WTC11 (cell line): ENCODE measurements at regions not wholly inside any gene's neighbourhood (a gene's known extent, or its start where the extent isn't known, plus 50 kb on each side); places are given as distances from the start of the nearest gene placed in this dataset.

Experiments
- ATF3 ChIP-seq: sonication (generic); formaldehyde crosslinking; conservative IDR thresholded peaks from 2 replicates; pipeline ENCODE4 v1.8.1; 2022; ENCODE audit warnings: mild to moderate bottlenecking, missing genetic modification reagents
- ATF6 ChIP-seq: sonication (generic); formaldehyde crosslinking; IDR thresholded peaks from 2 replicates; pipeline ENCODE4 v1.8.1; 2023; ENCODE audit warnings: mild to moderate bottlenecking, missing genetic modification reagents
- CTCF ChIP-seq: fragments of 200-600 bp; IDR thresholded peaks from 2 replicates; pipeline ENCODE4 v1.8.0; 2022; ENCODE audit warnings: antibody characterized with exemption
- NR2C2 ChIP-seq: sonication (generic); formaldehyde crosslinking; IDR thresholded peaks from 2 replicates; pipeline ENCODE4 v1.8.0; 2022; ENCODE audit warnings: mild to moderate bottlenecking, missing genetic modification reagents
- NR3C1 ChIP-seq: sonication (generic); formaldehyde crosslinking; conservative IDR thresholded peaks from 2 replicates; pipeline ENCODE4 v1.8.1; 2023; ENCODE audit warnings: low read depth, mild to moderate bottlenecking, missing genetic modification reagents
- TEAD4 ChIP-seq: sonication (generic); formaldehyde crosslinking; IDR thresholded peaks from 2 replicates; pipeline ENCODE4 v1.8.0; 2022; ENCODE audit warnings: mild to moderate bottlenecking, missing genetic modification reagents

GRCh38 chr2:239721531-239721930 is 303.6 kb downstream of the NDUFA10 start:
- TF ChIP-seq NR3C1 (no peak), CTCF (no peak), ATF6 (no peak), NR2C2 (no peak), TEAD4 (CRISPR knock-in tag) (no peak), ATF3 (CRISPR knock-in tag) (no peak)
